ENCODE measurements at regions not wholly inside any gene's neighbourhood (a gene's known extent, or its start where the extent isn't known, plus 50 kb on each side); places are given as distances from the start of the nearest gene placed in this dataset.

GRCh38 chr13:78028960-78029359 lies 110.3 kb upstream of the EDNRB start:
- Histone ChIP-seq H3K79me2 (ENCODE audit: insufficient read depth, low read length) (no peaks in the 10 kb centered on the region), H3K4me1 (ENCODE audit: insufficient read depth, low read length) (no peaks in the 10 kb centered on the region), H4K20me1 (ENCODE audit: insufficient read depth, low read length) (no peaks in the 10 kb centered on the region), H2AFZ (ENCODE audit: low read length) (no peak overlapping the region), H3K4me2 (ENCODE audit: low read depth, low read length) (no peak overlapping the region), H3K27me3 (ENCODE audit: control insufficient read depth in 1 of 2, insufficient read depth in 2 of 2, low read length in 2 of 2) (no peaks in the 10 kb centered on the region; a peak in 1 of 5 replicates), H3K36me3 (replicated peaks in 1 of 2; ENCODE audit: control insufficient read depth in 1 of 2, insufficient read depth in 2 of 2, low read length in 2 of 2) (no peaks in the 10 kb centered on the region), H3K9ac (ENCODE audit: insufficient read depth, low read depth, low read length) (no peak overlapping the region), H3K9me3 (ENCODE audit: low read length) (peaks cover 32% of the 10 kb centered on the region), H3K27ac (ENCODE audit: extremely low read length, insufficient read depth, low read length) (no peak overlapping the region), H3K4me3 (replicated peaks in 1 of 3; ENCODE audit: insufficient read depth in 1 of 3, low read depth in 2 of 3, low read length in 3 of 3) (no peak overlapping the region)
- POLR2A ChIA-PET, result no interaction called here
- BruUV-seq (replicated peaks), result no TSS peak
- TF ChIP-seq ZFY (CRISPR knock-in tag; IDR thresholded peaks at IDR 0.05), result no peak
- no peak for TF ChIP-seq POLR2AphosphoS5 (IDR thresholded peaks at IDR 0.05; ENCODE audit: low read depth, low read length)
- TF ChIP-seq GTF2F1 (IDR thresholded peaks at IDR 0.05; ENCODE audit: low read length), result no peak
- TF ChIP-seq AHR (CRISPR knock-in tag; IDR thresholded peaks at IDR 0.05), result no peak
- no peak for TF ChIP-seq HOXA3 (CRISPR knock-in tag; IDR thresholded peaks at IDR 0.05)
- CTCF ChIA-PET (ENCODE audit: low intra/inter-chr PET ratio, low total read pairs), result no interaction called here
- intact Hi-C loops (cut with micrococcal nuclease; ENCODE audit: unreplicated experiment) (no loop called here), in situ Hi-C loops (cut with HindIII; ENCODE audit: extremely low pct_ligation_motif_present, low pct_unique_long_range_greater_than_20kb) (no loop called here)
- DNase-seq (ENCODE audit: low spot score) (no peak), ATAC-seq (no peak), FAIRE-seq (no peak)
- 0% methylated on average over 1 of the region's 1 CpG for WGBS (ENCODE audit: low lambda C conversion rate)

DNA sequence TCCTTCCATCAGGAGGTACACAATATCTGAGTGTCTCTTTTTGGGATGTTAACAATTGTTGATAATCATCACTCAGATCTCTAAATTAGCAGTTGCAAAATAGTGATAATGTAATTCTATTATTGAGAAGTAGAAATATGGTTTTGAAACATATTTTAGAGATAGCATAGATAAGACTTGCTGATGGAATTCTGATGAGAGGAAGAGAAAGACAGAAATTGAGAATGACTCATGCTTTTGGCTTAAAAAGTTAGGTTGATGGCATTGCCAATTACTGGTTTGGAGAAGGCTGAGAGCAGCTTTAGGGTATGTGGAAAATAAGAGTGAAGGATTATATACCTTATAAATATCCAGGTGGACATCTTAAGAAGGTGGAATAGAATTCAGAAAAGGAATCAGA lies 106.4 kb upstream of the EDNRB start:
- no peak for DNase-seq (ENCODE audit: low spot score)
- no peaks in the 10 kb centered on the region for H3K79me2 ChIP-seq (ENCODE audit: insufficient read depth, low read length)
- CTCF ChIA-PET (ENCODE audit: low intra/inter-chr PET ratio, low total read pairs), result no interaction called here
- H3K27me3 ChIP-seq (ENCODE audit: control insufficient read depth in 1 of 2, insufficient read depth in 2 of 2, low read length in 2 of 2), result no peaks in the 10 kb centered on the region; a peak in 1 of 5 replicates
- peaks cover 45% of the 10 kb centered on the region for H3K9me3 ChIP-seq (ENCODE audit: low read length)
- no peaks in the 10 kb centered on the region for H3K36me3 ChIP-seq (replicated peaks in 1 of 2; ENCODE audit: control insufficient read depth in 1 of 2, insufficient read depth in 2 of 2, low read length in 2 of 2)
- no peaks in the 10 kb centered on the region for H4K20me1 ChIP-seq (ENCODE audit: insufficient read depth, low read length)
- BruUV-seq (replicated peaks), result no TSS peak
- H3K27ac ChIP-seq (ENCODE audit: extremely low read length, insufficient read depth, low read length), result no peak overlapping the region
- no peak overlapping the region for H3K9ac ChIP-seq (ENCODE audit: insufficient read depth, low read depth, low read length)
- H3K4me1 ChIP-seq (ENCODE audit: insufficient read depth, low read length), result no peaks in the 10 kb centered on the region
- ATAC-seq, result no peak
- H3K4me3 ChIP-seq (replicated peaks in 1 of 3; ENCODE audit: insufficient read depth in 1 of 3, low read depth in 2 of 3, low read length in 3 of 3), result no peak overlapping the region
- in situ Hi-C loops (cut with HindIII; ENCODE audit: extremely low pct_ligation_motif_present, low pct_unique_long_range_greater_than_20kb), result no loop called here
- no peak overlapping the region for H2AFZ ChIP-seq (ENCODE audit: low read length)
- no peak for TF ChIP-seq RXRB (CRISPR knock-in tag; IDR thresholded peaks at IDR 0.05; ENCODE audit: borderline replicate concordance)
- no peak for TF ChIP-seq ATF7 (IDR thresholded peaks at IDR 0.05)
- TF ChIP-seq ATF7 (CRISPR knock-in tag; IDR thresholded peaks at IDR 0.05), result no peak
- TF ChIP-seq ZNF644 (CRISPR knock-in tag; IDR thresholded peaks at IDR 0.05; ENCODE audit: low read depth), result no peak
- TF ChIP-seq ZNF552 (CRISPR knock-in tag; IDR thresholded peaks at IDR 0.05; ENCODE audit: borderline replicate concordance), result no peak
- TF ChIP-seq MXD4 (CRISPR knock-in tag; IDR thresholded peaks at IDR 0.05), result no peak
- TF ChIP-seq, protein P1, sequence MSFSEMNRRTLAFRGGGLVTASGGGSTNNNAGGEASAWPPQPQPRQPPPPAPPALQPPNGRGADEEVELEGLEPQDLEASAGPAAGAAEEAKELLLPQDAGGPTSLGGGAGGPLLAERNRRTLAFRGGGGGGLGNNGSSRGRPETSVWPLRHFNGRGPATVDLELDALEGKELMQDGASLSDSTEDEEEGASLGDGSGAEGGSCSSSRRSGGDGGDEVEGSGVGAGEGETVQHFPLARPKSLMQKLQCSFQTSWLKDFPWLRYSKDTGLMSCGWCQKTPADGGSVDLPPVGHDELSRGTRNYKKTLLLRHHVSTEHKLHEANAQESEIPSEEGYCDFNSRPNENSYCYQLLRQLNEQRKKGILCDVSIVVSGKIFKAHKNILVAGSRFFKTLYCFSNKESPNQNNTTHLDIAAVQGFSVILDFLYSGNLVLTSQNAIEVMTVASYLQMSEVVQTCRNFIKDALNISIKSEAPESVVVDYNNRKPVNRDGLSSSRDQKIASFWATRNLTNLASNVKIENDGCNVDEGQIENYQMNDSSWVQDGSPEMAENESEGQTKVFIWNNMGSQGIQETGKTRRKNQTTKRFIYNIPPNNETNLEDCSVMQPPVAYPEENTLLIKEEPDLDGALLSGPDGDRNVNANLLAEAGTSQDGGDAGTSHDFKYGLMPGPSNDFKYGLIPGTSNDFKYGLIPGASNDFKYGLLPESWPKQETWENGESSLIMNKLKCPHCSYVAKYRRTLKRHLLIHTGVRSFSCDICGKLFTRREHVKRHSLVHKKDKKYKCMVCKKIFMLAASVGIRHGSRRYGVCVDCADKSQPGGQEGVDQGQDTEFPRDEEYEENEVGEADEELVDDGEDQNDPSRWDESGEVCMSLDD (CRISPR knock-in tag; IDR thresholded peaks at IDR 0.05; ENCODE audit: borderline replicate concordance), result no peak
- TF ChIP-seq GMEB2 (CRISPR knock-in tag; IDR thresholded peaks at IDR 0.05; ENCODE audit: low read depth), result no peak
- TF ChIP-seq RFX3 (CRISPR knock-in tag; IDR thresholded peaks at IDR 0.05), result no peak
- no peak for TF ChIP-seq ZNF230 (CRISPR knock-in tag; IDR thresholded peaks at IDR 0.05)
- intact Hi-C loops (cut with micrococcal nuclease; ENCODE audit: unreplicated experiment), result no loop called here
- POLR2A ChIA-PET, result no interaction called here
- FAIRE-seq, result no peak
- H3K4me2 ChIP-seq (ENCODE audit: low read depth, low read length), result no peak overlapping the region

All from HepG2 (cell line).